GM23338 (cell line): ENCODE measurements at regions not wholly inside any gene's neighbourhood (a gene's known extent, or its start where the extent isn't known, plus 50 kb on each side); places are given as distances from the start of the nearest gene placed in this dataset.

ENCODE experiments used
- ATAC-seq: fragments of 200-7000 bp; cut with Tn5 transposase; 3 replicates; pipeline ENCODE4 v1.9.1; 2020
- DNase-seq: peaks from one replicate; pipeline ENCODE4 v3.0.0-alpha.2; 2015; ENCODE audit warnings: low spot score
- H2AFZ ChIP-seq: fragments of 200-600 bp; sonication (generic); 2 replicates; pipeline ENCODE4 v1.8.0; 2016; ENCODE audit warnings: antibody characterized with exemption, mild to moderate bottlenecking, moderate library complexity
- H3F3A ChIP-seq: fragments of 200-600 bp; sonication (generic); replicated peaks from 2 replicates; pipeline ENCODE4 v1.8.0; 2017; ENCODE audit warnings: antibody characterized with exemption, mixed run types, low read depth
- H3K27ac ChIP-seq: fragments of 200-600 bp; sonication (generic); 2 replicates; pipeline ENCODE4 v1.6.1; 2016; ENCODE audit warnings: low read depth
- H3K27me3 ChIP-seq: fragments of 200-600 bp; sonication (generic); 2 replicates; pipeline ENCODE4 v1.8.0; 2016; ENCODE audit warnings: mild to moderate bottlenecking, mixed run types, moderate library complexity; ENCODE audit not compliant: insufficient read depth
- H3K36me3 ChIP-seq: fragments of 200-600 bp; sonication (generic); 2 replicates; pipeline ENCODE4 v1.8.0; 2016; ENCODE audit warnings: mild to moderate bottlenecking; ENCODE audit not compliant: insufficient read depth
- H3K4me1 ChIP-seq: fragments of 200-600 bp; sonication (generic); 2 replicates; pipeline ENCODE4 v1.8.0; 2016; ENCODE audit warnings: mild to moderate bottlenecking, moderate library complexity; ENCODE audit not compliant: insufficient read depth
- H3K4me2 ChIP-seq: fragments of 200-600 bp; sonication (generic); 2 replicates; pipeline ENCODE4 v1.7.1; 2017; ENCODE audit warnings: mixed run types
- H3K4me3 ChIP-seq: fragments of 200-600 bp; sonication (generic); 2 replicates; pipeline ENCODE4 v1.6.1; 2016; ENCODE audit warnings: mixed run types
- H3K79me2 ChIP-seq: fragments of 200-600 bp; sonication (generic); replicated peaks from 2 replicates; pipeline ENCODE4 v1.8.0; 2017; ENCODE audit warnings: mild to moderate bottlenecking; ENCODE audit not compliant: insufficient read depth
- H3K9me2 ChIP-seq: fragments of 200-600 bp; sonication (generic); 2 replicates; pipeline ENCODE4 v1.8.0; 2017; ENCODE audit not compliant: insufficient read depth
- H4K20me1 ChIP-seq: fragments of 200-600 bp; sonication (generic); replicated peaks from 2 replicates; pipeline ENCODE4 v1.8.0; 2017; ENCODE audit warnings: mild to moderate bottlenecking; ENCODE audit not compliant: insufficient read depth
- H3K27ac Mint-ChIP-seq: 2 replicates; pipeline ENCODE4 v1.8.0; 2020; ENCODE audit warnings: inconsistent platforms, mild to moderate bottlenecking, moderate library complexity, mixed read lengths
- H3K27me3 Mint-ChIP-seq: 3 replicates; pipeline ENCODE4 v1.8.0; 2022; ENCODE audit warnings: low read depth, mild to moderate bottlenecking, moderate library complexity, mixed read lengths, inconsistent platforms; ENCODE audit not compliant: insufficient read depth, poor library complexity
- H3K36me3 Mint-ChIP-seq: 3 replicates; pipeline ENCODE4 v1.8.0; 2021; ENCODE audit warnings: low read depth, mild to moderate bottlenecking, inconsistent platforms, moderate library complexity, mixed read lengths
- H3K4me1 Mint-ChIP-seq: 3 replicates; pipeline ENCODE4 v1.8.0; 2020; ENCODE audit warnings: mild to moderate bottlenecking, inconsistent platforms, mixed read lengths
- H3K4me3 Mint-ChIP-seq: 3 replicates; pipeline ENCODE4 v1.8.0; 2021; ENCODE audit warnings: moderate library complexity, mild to moderate bottlenecking, inconsistent platforms, mixed read lengths
- H3K9me3 Mint-ChIP-seq: 3 replicates; pipeline ENCODE4 v1.8.0; 2020; ENCODE audit warnings: moderate library complexity, mild to moderate bottlenecking, inconsistent platforms, mixed read lengths
- CTCF ChIP-seq, 2 experiments: fragments of 200-600 bp in 1 of 2; sonication (generic) in 1 of 2; conservative IDR thresholded peaks; 2 replicates each; pipeline versions ENCODE4 v1.5.1 to v1.6.1; 2016 to 2017; ENCODE audit warnings: antibody characterized with exemption in 2 of 2, low read depth in 2 of 2, mild to moderate bottlenecking in 2 of 2, moderate library complexity in 1 of 2
- POLR2AphosphoS5 ChIP-seq: IDR thresholded peaks from 2 replicates; pipeline ENCODE4 v1.6.1; 2016; ENCODE audit warnings: antibody characterized with exemption, low read depth
- ZNF331 ChIP-seq: fragments of 250-450 bp; sonication (Bioruptor Pico); IDR thresholded peaks from 2 replicates; pipeline ENCODE4 v1.5.0; 2020; ENCODE audit warnings: low read depth, mild to moderate bottlenecking, moderate library complexity
- ZNF462 ChIP-seq: fragments of 250-450 bp; sonication (Bioruptor Pico); IDR thresholded peaks from 2 replicates; pipeline ENCODE4 v1.5.0; 2020; ENCODE audit warnings: mild to moderate bottlenecking, moderate library complexity

GRCh38 chr18:4781873-4782272 is 326.8 kb upstream of the DLGAP1 start (continued):
- TF ChIP-seq ZNF462 (CRISPR knock-in tag) (no peak), ZNF331 (CRISPR knock-in tag) (no peak)

GRCh38 chr18:4765401-4765800 is 310.3 kb upstream of the DLGAP1 start:
- H3F3A ChIP-seq = no peaks in the 10 kb centered on the region

More at GRCh38 chr18:4765401-4765800, 310.3 kb upstream of the DLGAP1 start:
- Histone ChIP-seq H3K27ac (no peak overlapping the region), H3K4me3 (no peak overlapping the region), H2AFZ (no peak overlapping the region), H3K27me3 (no peaks in the 10 kb centered on the region), H4K20me1 (no peaks in the 10 kb centered on the region), H3K36me3 (no peaks in the 10 kb centered on the region), H3K9me2 (no peaks in the 10 kb centered on the region), H3K4me1 (no peaks in the 10 kb centered on the region), H3K4me2 (no peak overlapping the region), H3K79me2 (no peaks in the 10 kb centered on the region)
- H3K36me3 Mint-ChIP-seq = no peaks in the 10 kb centered on the region
- TF ChIP-seq CTCF (conservative IDR thresholded peaks at IDR 0.05; ENCODE audit: low read depth in 2 of 2) (peak; percentile 58 to 79), POLR2AphosphoS5 (no peak)
- no peak overlapping the region for H3K4me3 Mint-ChIP-seq
- H3K9me3 Mint-ChIP-seq = 0 out of 3 replicates have a peak, but pooled peaks cover 3% of the 10 kb centered on the region
- H3K27ac Mint-ChIP-seq = no peak overlapping the region
- H3K27me3 Mint-ChIP-seq = no peaks in the 10 kb centered on the region
- peak; percentile 61 for DNase-seq
- H3K4me1 Mint-ChIP-seq = peaks cover 10% of the 10 kb centered on the region; the same call in 1 of the 3 replicates
- peak; percentile 82 for ATAC-seq
